ENCODE measurements at regions not wholly inside any gene's neighbourhood (a gene's known extent, or its start where the extent isn't known, plus 50 kb on each side); places are given as distances from the start of the nearest gene placed in this dataset.

DNA sequence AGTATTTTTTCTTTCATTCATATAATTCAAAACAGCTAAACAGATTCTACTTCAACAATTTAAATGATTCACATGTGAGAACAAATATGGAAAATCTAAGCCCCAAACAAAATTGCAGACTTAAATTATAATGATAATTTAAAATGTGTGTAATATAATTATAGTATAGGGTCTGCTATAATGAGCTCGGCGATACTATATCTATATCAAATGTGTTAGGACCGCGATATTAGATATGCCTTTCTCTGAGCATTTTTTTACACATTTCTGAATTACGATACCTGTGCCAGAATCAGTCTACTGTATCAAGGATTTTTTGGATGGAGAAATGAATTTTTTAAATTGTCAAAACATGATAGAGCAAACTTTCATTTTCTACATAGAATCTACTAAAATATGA lies 808.8 kb upstream of the POU3F3 start:
- Histone ChIP-seq H3K4me2 (ENCODE audit: low read depth, low read length) (no peak overlapping the region), H3K9ac (ENCODE audit: low read length) (no peak overlapping the region), H3K27ac (ENCODE audit: low read length) (no peak overlapping the region), H3K9me3 (replicated peaks; ENCODE audit: insufficient read depth, low read length) (no peaks in the 10 kb centered on the region), H3K79me2 (ENCODE audit: low read length) (no peaks in the 10 kb centered on the region), H3K27me3 (replicated peaks; ENCODE audit: insufficient read depth, low read length) (no peaks in the 10 kb centered on the region), H2AFZ (ENCODE audit: low read length) (no peak overlapping the region), H3K36me3 (replicated peaks; ENCODE audit: insufficient read depth, low read length) (no peaks in the 10 kb centered on the region), H3K9me2 (replicated peaks; ENCODE audit: insufficient read depth, low read length) (no peaks in the 10 kb centered on the region), H4K20me1 (ENCODE audit: insufficient read depth, low read length) (no peaks in the 10 kb centered on the region), H3K4me1 (ENCODE audit: low read length) (peaks cover 23% of the 10 kb centered on the region), H3F3A (ENCODE audit: insufficient read depth, low read length) (peaks cover 23% of the 10 kb centered on the region), H3K4me3 (ENCODE audit: low read length) (no peak overlapping the region)
- no peak for TF ChIP-seq EZH2 (optimal IDR thresholded peaks at IDR 0.05; ENCODE audit: low read depth, low read length)
- no peak for TF ChIP-seq CTCF (IDR thresholded peaks at IDR 0.05; ENCODE audit: low read length)
- no peak for DNase-seq

GRCh38 chr2:104046466-104046865 lies 807.4 kb upstream of the POU3F3 start:
- peak overlapping the region; percentile 67; the same call in 1 of the 2 replicates for H3K27ac ChIP-seq (ENCODE audit: low read length)
- peak; percentile 76 for DNase-seq
- H3K4me3 ChIP-seq (ENCODE audit: low read length): peak overlapping the region; percentile 15; the same call in 1 of the 2 replicates
- no peaks in the 10 kb centered on the region for H3K79me2 ChIP-seq (ENCODE audit: low read length)
- no peaks in the 10 kb centered on the region for H3K9me3 ChIP-seq (replicated peaks; ENCODE audit: insufficient read depth, low read length)
- no peaks in the 10 kb centered on the region for H3K27me3 ChIP-seq (replicated peaks; ENCODE audit: insufficient read depth, low read length)
- peaks cover 23% of the 10 kb centered on the region for H3F3A ChIP-seq (ENCODE audit: insufficient read depth, low read length)
- H3K36me3 ChIP-seq (replicated peaks; ENCODE audit: insufficient read depth, low read length): no peaks in the 10 kb centered on the region
- H4K20me1 ChIP-seq (ENCODE audit: insufficient read depth, low read length): no peaks in the 10 kb centered on the region
- peak overlapping the region; percentile 35 for H3K4me2 ChIP-seq (ENCODE audit: low read depth, low read length)
- no peak overlapping the region for H3K9ac ChIP-seq (ENCODE audit: low read length)
- H3K9me2 ChIP-seq (replicated peaks; ENCODE audit: insufficient read depth, low read length): no peaks in the 10 kb centered on the region
- H3K4me1 ChIP-seq (ENCODE audit: low read length): peaks cover 23% of the 10 kb centered on the region
- H2AFZ ChIP-seq (ENCODE audit: low read length): 0 out of 2 replicates have a peak overlapping the region, but pooled peaks have one; percentile 28
- TF ChIP-seq EZH2 (optimal IDR thresholded peaks at IDR 0.05; ENCODE audit: low read depth, low read length) (no peak), CTCF (IDR thresholded peaks at IDR 0.05; ENCODE audit: low read length) (no peak), EZH2phosphoT487 (IDR thresholded peaks at IDR 0.05; ENCODE audit: low read length) (no peak)

DNA sequence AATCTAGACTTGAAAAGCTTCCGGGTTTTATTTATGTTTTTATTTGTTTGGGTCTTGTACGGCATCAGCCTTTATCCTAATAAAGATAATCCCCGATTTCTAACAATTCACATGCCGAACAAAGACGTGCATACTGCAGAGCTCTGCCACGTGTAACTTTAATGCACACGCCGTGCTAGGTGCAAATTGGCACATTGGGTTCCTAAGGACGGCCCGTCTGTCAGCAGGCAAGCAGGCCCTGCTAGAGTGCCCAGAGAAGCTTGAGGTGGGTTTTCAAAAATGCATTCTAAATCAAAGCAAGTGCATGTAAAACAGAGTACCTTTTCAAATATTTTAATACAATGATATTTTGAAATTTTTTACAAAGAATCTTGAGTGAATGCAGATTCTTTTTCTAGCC lies 806.4 kb upstream of the POU3F3 start:
- Histone ChIP-seq H4K20me1 (ENCODE audit: insufficient read depth, low read length) (no peaks in the 10 kb centered on the region), H3K9me2 (replicated peaks; ENCODE audit: insufficient read depth, low read length) (no peaks in the 10 kb centered on the region), H3K79me2 (ENCODE audit: low read length) (no peaks in the 10 kb centered on the region), H3K4me2 (ENCODE audit: low read depth, low read length) (peak overlapping the region; percentile 35), H3K27ac (ENCODE audit: low read length) (peak overlapping the region; percentile 67; the same call in 1 of the 2 replicates), H3K36me3 (replicated peaks; ENCODE audit: insufficient read depth, low read length) (no peaks in the 10 kb centered on the region), H3K4me3 (ENCODE audit: low read length) (no peak overlapping the region), H3K4me1 (ENCODE audit: low read length) (peaks cover 23% of the 10 kb centered on the region), H3K9me3 (replicated peaks; ENCODE audit: insufficient read depth, low read length) (no peaks in the 10 kb centered on the region), H3K27me3 (replicated peaks; ENCODE audit: insufficient read depth, low read length) (no peaks in the 10 kb centered on the region), H2AFZ (ENCODE audit: low read length) (0 out of 2 replicates have a peak overlapping the region, but pooled peaks have one; percentile 28), H3F3A (ENCODE audit: insufficient read depth, low read length) (peaks cover 23% of the 10 kb centered on the region), H3K9ac (ENCODE audit: low read length) (no peak overlapping the region)
- TF ChIP-seq EZH2phosphoT487 (IDR thresholded peaks at IDR 0.05; ENCODE audit: low read length): no peak
- no peak for TF ChIP-seq EZH2 (optimal IDR thresholded peaks at IDR 0.05; ENCODE audit: low read depth, low read length)
- no peak for TF ChIP-seq CTCF (IDR thresholded peaks at IDR 0.05; ENCODE audit: low read length)
- no peak for DNase-seq

All from MM.1S (cell line).